Astrocyte of the cerebellum (primary cell): ENCODE measurements at regions not wholly inside any gene's neighbourhood (a gene's known extent, or its start where the extent isn't known, plus 50 kb on each side); places are given as distances from the start of the nearest gene placed in this dataset.

Experiments
- DNase-seq: peaks from one replicate; pipeline ENCODE4 v3.0.0-alpha.2; 2011; ENCODE audit warnings: low read depth
- H3K4me3 ChIP-seq: 2 replicates; pipeline ENCODE4 v1.5.1; 2011; ENCODE audit warnings: mild to moderate bottlenecking, low read depth, low read length, moderate library complexity
- CTCF ChIP-seq: IDR thresholded peaks from 2 replicates; pipeline ENCODE4 v1.5.1; 2012; ENCODE audit warnings: low read length, low read depth, moderate library complexity, mild to moderate bottlenecking; ENCODE audit errors: missing control alignments
- in situ Hi-C: cut with HindIII; loops from 2 replicates; pipeline ENCODE4 v1.10.0; 2017; ENCODE audit warnings: low sequenced_read_pairs

GRCh38 chr7:115883629-115884028, 146.9 kb downstream of the TFEC start:
- no peak for DNase-seq
- no peak overlapping the region for H3K4me3 ChIP-seq
- no peak for TF ChIP-seq CTCF
- in situ Hi-C loops = no loop called here

- no peak for TF ChIP-seq CTCF
- DNase-seq = no peak
- in situ Hi-C loops = no loop called here
- H3K4me3 ChIP-seq = no peak overlapping the region
Measured at GRCh38 chr7:115881476-115881875, 149.1 kb downstream of the TFEC start.

GRCh38 chr7:115879171-115879570, 151.4 kb downstream of the TFEC start:
- H3K4me3 ChIP-seq = no peak overlapping the region
- no peak for TF ChIP-seq CTCF
- DNase-seq = no peak
- in situ Hi-C loops = no loop called here

GRCh38 chr7:115869801-115870200, 160.8 kb downstream of the TFEC start:
- no peak overlapping the region for H3K4me3 ChIP-seq
- no peak for DNase-seq
- no peak for TF ChIP-seq CTCF
- in situ Hi-C loops = no loop called here

- in situ Hi-C loops = no loop called here
- TF ChIP-seq CTCF = no peak
- no peak for DNase-seq
- no peak overlapping the region for H3K4me3 ChIP-seq
Measured at GRCh38 chr7:115869190-115869589, 161.4 kb downstream of the TFEC start.

GRCh38 chr7:115868369-115868768, 162.2 kb downstream of the TFEC start:
- DNase-seq = no peak
- no peak for TF ChIP-seq CTCF
- in situ Hi-C loops = no loop called here
- no peak overlapping the region for H3K4me3 ChIP-seq

- in situ Hi-C loops = no loop called here
- no peak overlapping the region for H3K4me3 ChIP-seq
- DNase-seq = no peak
- TF ChIP-seq CTCF = no peak
Measured at GRCh38 chr7:115864082-115864481, 166.5 kb downstream of the TFEC start.
